ENCODE measurements at regions not wholly inside any gene's neighbourhood (a gene's known extent, or its start where the extent isn't known, plus 50 kb on each side); places are given as distances from the start of the nearest gene placed in this dataset.
A peak's percentile ranks its signal among the peaks of the same experiment; 100 is the strongest.

GRCh38 chr3:190224863-190225692 is 97.2 kb downstream of the CLDN1 start:
- peak in 2 of 3 donors; percentile 37 to 48 for DNase-seq
- no peaks in the 10 kb centered on the region for H3K4me1 ChIP-seq (ENCODE audit: control insufficient read depth in 5 of 5, insufficient read depth in 5 of 5, low read length in 5 of 5)
- no peak overlapping the region for H3K27ac ChIP-seq (ENCODE audit: low read depth in 1 of 2, low read length in 1 of 2)
- no peaks in the 10 kb centered on the region for H3K27me3 ChIP-seq (ENCODE audit: control insufficient read depth in 3 of 3, insufficient read depth in 3 of 3, low read length in 2 of 3)
- no peaks in the 10 kb centered on the region for H3K9me3 ChIP-seq (ENCODE audit: control insufficient read depth in 4 of 4, insufficient read depth in 3 of 4, low read length in 3 of 4)
- peak; percentile 47 for ATAC-seq (ENCODE audit: insufficient read depth, low FRiP score)
- WGBS, 2 donors = 29 to 31% methylated on average over 4 of the region's 4 CpGs
- no peak overlapping the region for H3K9ac ChIP-seq (ENCODE audit: insufficient read depth in 1 of 2, low read length in 2 of 2)
- peak; percentile 16 for TF ChIP-seq CTCF (IDR thresholded peaks at IDR 0.05; ENCODE audit: control extremely low read depth, extremely low read depth)
- no peak overlapping the region for H3K4me3 ChIP-seq
- no peaks in the 10 kb centered on the region for H3K36me3 ChIP-seq (ENCODE audit: control insufficient read depth in 4 of 4, insufficient read depth in 4 of 4, low read length in 4 of 4)

- Histone ChIP-seq H3K27me3 (ENCODE audit: control insufficient read depth in 3 of 3, insufficient read depth in 3 of 3, low read length in 2 of 3) (no peaks in the 10 kb centered on the region), H3K4me1 (ENCODE audit: control insufficient read depth in 5 of 5, insufficient read depth in 5 of 5, low read length in 5 of 5) (no peaks in the 10 kb centered on the region), H3K9me3 (ENCODE audit: control insufficient read depth in 4 of 4, insufficient read depth in 3 of 4, low read length in 3 of 4) (no peaks in the 10 kb centered on the region), H3K36me3 (ENCODE audit: control insufficient read depth in 4 of 4, insufficient read depth in 4 of 4, low read length in 4 of 4) (no peaks in the 10 kb centered on the region), H3K9ac (ENCODE audit: insufficient read depth in 1 of 2, low read length in 2 of 2) (no peak overlapping the region), H3K4me3 (no peak overlapping the region), H3K27ac (ENCODE audit: low read depth in 1 of 2, low read length in 1 of 2) (no peak overlapping the region)
- no peak for ATAC-seq (ENCODE audit: insufficient read depth, low FRiP score)
- no peak for TF ChIP-seq CTCF (IDR thresholded peaks at IDR 0.05; ENCODE audit: control extremely low read depth, extremely low read depth)
- 84 to 88% methylated on average over 4 of the region's 4 CpGs for WGBS, 2 donors
- no peak for DNase-seq
Observed at GRCh38 chr3:190224456-190224855, 97.8 kb downstream of the CLDN1 start.

- Histone ChIP-seq H3K9me3 (ENCODE audit: control insufficient read depth in 4 of 4, insufficient read depth in 3 of 4, low read length in 3 of 4) (no peaks in the 10 kb centered on the region), H3K36me3 (ENCODE audit: control insufficient read depth in 4 of 4, insufficient read depth in 4 of 4, low read length in 4 of 4) (no peaks in the 10 kb centered on the region), H3K9ac (ENCODE audit: insufficient read depth in 1 of 2, low read length in 2 of 2) (no peak overlapping the region), H3K27me3 (ENCODE audit: control insufficient read depth in 3 of 3, insufficient read depth in 3 of 3, low read length in 2 of 3) (no peaks in the 10 kb centered on the region), H3K4me1 (ENCODE audit: control insufficient read depth in 5 of 5, insufficient read depth in 5 of 5, low read length in 5 of 5) (no peaks in the 10 kb centered on the region), H3K4me3 (no peak overlapping the region), H3K27ac (ENCODE audit: low read depth in 1 of 2, low read length in 1 of 2) (no peak overlapping the region)
- 79 to 90% methylated on average over 4 of the region's 4 CpGs for WGBS, 2 donors
- DNase-seq (no peak), ATAC-seq (ENCODE audit: insufficient read depth, low FRiP score) (no peak)
- TF ChIP-seq CTCF (IDR thresholded peaks at IDR 0.05; ENCODE audit: control extremely low read depth, extremely low read depth) = no peak
Observed at GRCh38 chr3:190222916-190223315, 99.3 kb downstream of the CLDN1 start.
